Neural progenitor cell (in vitro differentiated cells): ENCODE measurements at regions not wholly inside any gene's neighbourhood (a gene's known extent, or its start where the extent isn't known, plus 50 kb on each side); places are given as distances from the start of the nearest gene placed in this dataset.

Source experiments
- CTCF ChIP-seq: fragments of 200-600 bp; sonication (generic); IDR thresholded peaks from 2 replicates; pipeline ENCODE4 v1.5.1; 2017; ENCODE audit warnings: antibody characterized with exemption, mild to moderate bottlenecking
- EZH2 ChIP-seq: fragments of 200-600 bp; sonication (generic); IDR thresholded peaks from 2 replicates; pipeline ENCODE4 v1.6.1; 2017; ENCODE audit warnings: antibody characterized with exemption, mild to moderate bottlenecking, moderate library complexity
- EZH2phosphoT487 ChIP-seq: fragments of 200-600 bp; sonication (generic); IDR thresholded peaks from 2 replicates; pipeline ENCODE4 v1.6.1; 2017; ENCODE audit warnings: antibody characterized with exemption

- TF ChIP-seq CTCF (no peak), EZH2phosphoT487 (no peak), EZH2 (no peak)
Measured at GRCh38 chr14:45972416-45972815, 679.2 kb downstream of the RPL10L start.
